ENCODE measurements at regions not wholly inside any gene's neighbourhood (a gene's known extent, or its start where the extent isn't known, plus 50 kb on each side); places are given as distances from the start of the nearest gene placed in this dataset.
"Not testable (repeated sequence)": the region's sequence is repeated elsewhere in the genome, so short reads cannot be mapped to it uniquely, and the experiment has no call there.

- TF ChIP-seq, protein P1, sequence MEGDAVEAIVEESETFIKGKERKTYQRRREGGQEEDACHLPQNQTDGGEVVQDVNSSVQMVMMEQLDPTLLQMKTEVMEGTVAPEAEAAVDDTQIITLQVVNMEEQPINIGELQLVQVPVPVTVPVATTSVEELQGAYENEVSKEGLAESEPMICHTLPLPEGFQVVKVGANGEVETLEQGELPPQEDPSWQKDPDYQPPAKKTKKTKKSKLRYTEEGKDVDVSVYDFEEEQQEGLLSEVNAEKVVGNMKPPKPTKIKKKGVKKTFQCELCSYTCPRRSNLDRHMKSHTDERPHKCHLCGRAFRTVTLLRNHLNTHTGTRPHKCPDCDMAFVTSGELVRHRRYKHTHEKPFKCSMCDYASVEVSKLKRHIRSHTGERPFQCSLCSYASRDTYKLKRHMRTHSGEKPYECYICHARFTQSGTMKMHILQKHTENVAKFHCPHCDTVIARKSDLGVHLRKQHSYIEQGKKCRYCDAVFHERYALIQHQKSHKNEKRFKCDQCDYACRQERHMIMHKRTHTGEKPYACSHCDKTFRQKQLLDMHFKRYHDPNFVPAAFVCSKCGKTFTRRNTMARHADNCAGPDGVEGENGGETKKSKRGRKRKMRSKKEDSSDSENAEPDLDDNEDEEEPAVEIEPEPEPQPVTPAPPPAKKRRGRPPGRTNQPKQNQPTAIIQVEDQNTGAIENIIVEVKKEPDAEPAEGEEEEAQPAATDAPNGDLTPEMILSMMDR (IDR thresholded peaks at IDR 0.05; ENCODE audit: unreplicated experiment) = no peak
- H3K4me3 Mint-ChIP-seq (ENCODE audit: unreplicated experiment) = no peak overlapping the region
- peak; percentile 27 for DNase-seq (ENCODE audit: low spot score)
- peaks cover 6% of the 10 kb centered on the region for H3K4me1 Mint-ChIP-seq (ENCODE audit: unreplicated experiment)
- no peaks in the 10 kb centered on the region for H3K36me3 Mint-ChIP-seq (ENCODE audit: low read depth, unreplicated experiment)
- no peaks in the 10 kb centered on the region for H3K27me3 Mint-ChIP-seq (ENCODE audit: unreplicated experiment)
- H3K27ac Mint-ChIP-seq (ENCODE audit: unreplicated experiment) = no peak overlapping the region
- H3K9me3 Mint-ChIP-seq (ENCODE audit: unreplicated experiment) = no peaks in the 10 kb centered on the region
Observed at GRCh38 chr6:23547851-23548250, 578.2 kb upstream of the NRSN1 start.

DNA sequence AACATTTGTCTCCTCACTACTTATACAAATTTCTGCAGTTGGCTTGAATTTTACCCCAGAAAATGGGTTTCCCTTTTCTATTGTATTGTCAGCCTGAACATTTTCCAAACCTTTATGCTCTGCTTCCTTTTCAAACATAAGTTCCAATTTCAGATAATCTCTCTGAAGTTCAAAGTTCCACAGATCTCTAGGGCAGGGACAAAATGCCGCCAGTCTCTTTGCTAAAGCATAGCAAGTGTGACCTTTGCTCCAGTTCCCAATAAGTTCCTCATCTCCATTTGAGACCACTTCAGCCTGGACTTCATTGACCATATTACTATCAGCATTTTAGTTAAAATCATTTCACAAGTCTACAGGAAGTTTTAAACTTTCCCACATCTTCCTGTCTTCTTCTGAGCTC is 571.1 kb upstream of the NRSN1 start:
- H3K27ac Mint-ChIP-seq (ENCODE audit: unreplicated experiment); H3K9me3 Mint-ChIP-seq (ENCODE audit: unreplicated experiment); H3K36me3 Mint-ChIP-seq (ENCODE audit: low read depth, unreplicated experiment); H3K4me3 Mint-ChIP-seq (ENCODE audit: unreplicated experiment); DNase-seq (ENCODE audit: low spot score); H3K27me3 Mint-ChIP-seq (ENCODE audit: unreplicated experiment); H3K4me1 Mint-ChIP-seq (ENCODE audit: unreplicated experiment): not testable (repeated sequence)

DNA sequence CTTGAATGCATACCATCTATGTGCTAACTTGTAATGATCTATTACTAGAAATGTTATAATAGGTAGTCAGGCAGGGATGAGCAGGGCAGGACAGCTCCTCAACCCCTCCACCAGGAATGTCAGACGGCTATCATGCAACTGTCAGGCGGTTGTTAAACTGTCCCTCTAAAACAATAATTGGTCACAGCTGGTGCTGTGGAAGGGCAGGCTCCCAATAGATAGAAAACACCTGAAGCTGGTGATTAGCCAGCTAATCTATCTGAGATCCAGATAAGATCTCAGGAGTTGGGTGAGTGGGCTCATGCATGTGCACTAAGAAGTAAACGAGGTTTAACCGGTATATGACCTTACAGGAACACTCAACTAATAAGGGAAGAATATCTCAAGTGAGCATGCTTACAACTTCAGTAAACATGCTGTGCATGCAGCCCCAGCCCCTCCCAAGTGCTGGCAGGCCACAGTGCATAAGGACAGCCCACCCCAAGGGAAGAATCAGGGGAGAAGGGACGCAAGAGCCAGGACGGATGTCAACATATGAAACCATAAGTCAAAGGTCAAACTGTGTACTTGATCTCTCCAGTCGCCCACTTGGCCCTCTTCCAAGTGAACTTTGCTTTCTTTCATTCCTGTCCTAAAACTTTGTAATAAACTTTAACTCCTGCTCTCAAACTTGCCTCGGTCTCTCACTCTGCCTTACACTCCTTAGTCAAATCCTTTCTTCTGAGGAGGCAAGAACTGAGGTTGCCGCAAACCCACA is 566.2 kb upstream of the NRSN1 start:
- Mint-ChIP-seq H3K9me3 (ENCODE audit: unreplicated experiment) (peaks cover 7% of the 10 kb centered on the region), H3K27me3 (ENCODE audit: unreplicated experiment) (no peaks in the 10 kb centered on the region), H3K36me3 (ENCODE audit: low read depth, unreplicated experiment) (peaks cover 6% of the 10 kb centered on the region), H3K4me1 (ENCODE audit: unreplicated experiment) (no peaks in the 10 kb centered on the region), H3K27ac (ENCODE audit: unreplicated experiment) (no peak overlapping the region), H3K4me3 (ENCODE audit: unreplicated experiment) (no peak overlapping the region)
- no peak for DNase-seq (ENCODE audit: low spot score)
- TF ChIP-seq, protein P1 (IDR thresholded peaks at IDR 0.05; ENCODE audit: unreplicated experiment) = no peak

DNA sequence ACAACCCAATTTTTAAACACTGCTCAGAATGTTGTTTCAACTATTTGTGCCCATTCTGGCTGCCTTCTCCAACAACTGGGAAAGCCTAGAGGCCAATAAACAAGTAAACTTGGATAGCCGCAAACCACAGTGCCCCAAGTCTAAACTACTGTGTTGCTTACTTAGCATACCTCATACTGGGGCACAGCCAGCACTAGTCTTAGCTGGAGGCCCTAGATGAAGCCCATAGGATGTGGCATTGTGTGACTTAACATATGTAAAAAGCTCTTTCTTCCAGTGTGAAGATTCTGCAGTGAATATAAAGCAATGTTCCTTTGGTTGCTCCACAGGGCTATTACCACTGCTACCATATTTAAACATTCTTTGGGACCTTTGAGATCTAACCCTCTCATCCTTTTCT is 564.3 kb upstream of the NRSN1 start:
- TF ChIP-seq, protein P1 (IDR thresholded peaks at IDR 0.05; ENCODE audit: unreplicated experiment) = no peak
- Mint-ChIP-seq H3K27ac (ENCODE audit: unreplicated experiment) (no peak overlapping the region), H3K4me1 (ENCODE audit: unreplicated experiment) (no peaks in the 10 kb centered on the region), H3K9me3 (ENCODE audit: unreplicated experiment) (no peaks in the 10 kb centered on the region), H3K4me3 (ENCODE audit: unreplicated experiment) (no peak overlapping the region), H3K36me3 (ENCODE audit: low read depth, unreplicated experiment) (peaks cover 6% of the 10 kb centered on the region), H3K27me3 (ENCODE audit: unreplicated experiment) (no peaks in the 10 kb centered on the region)
- DNase-seq (ENCODE audit: low spot score) = no peak

GRCh38 chr6:23562554-23562953 is 563.5 kb upstream of the NRSN1 start:
- H3K9me3 Mint-ChIP-seq (ENCODE audit: unreplicated experiment) = no peaks in the 10 kb centered on the region
- H3K27ac Mint-ChIP-seq (ENCODE audit: unreplicated experiment) = no peak overlapping the region
- DNase-seq (ENCODE audit: low spot score) = no peak
- H3K27me3 Mint-ChIP-seq (ENCODE audit: unreplicated experiment) = no peaks in the 10 kb centered on the region
- TF ChIP-seq, protein P1 (IDR thresholded peaks at IDR 0.05; ENCODE audit: unreplicated experiment) = no peak
- peaks cover 6% of the 10 kb centered on the region for H3K36me3 Mint-ChIP-seq (ENCODE audit: low read depth, unreplicated experiment)
- H3K4me3 Mint-ChIP-seq (ENCODE audit: unreplicated experiment) = no peak overlapping the region
- no peaks in the 10 kb centered on the region for H3K4me1 Mint-ChIP-seq (ENCODE audit: unreplicated experiment)
